ENCODE measurements at regions not wholly inside any gene's neighbourhood (a gene's known extent, or its start where the extent isn't known, plus 50 kb on each side); places are given as distances from the start of the nearest gene placed in this dataset.

DNA sequence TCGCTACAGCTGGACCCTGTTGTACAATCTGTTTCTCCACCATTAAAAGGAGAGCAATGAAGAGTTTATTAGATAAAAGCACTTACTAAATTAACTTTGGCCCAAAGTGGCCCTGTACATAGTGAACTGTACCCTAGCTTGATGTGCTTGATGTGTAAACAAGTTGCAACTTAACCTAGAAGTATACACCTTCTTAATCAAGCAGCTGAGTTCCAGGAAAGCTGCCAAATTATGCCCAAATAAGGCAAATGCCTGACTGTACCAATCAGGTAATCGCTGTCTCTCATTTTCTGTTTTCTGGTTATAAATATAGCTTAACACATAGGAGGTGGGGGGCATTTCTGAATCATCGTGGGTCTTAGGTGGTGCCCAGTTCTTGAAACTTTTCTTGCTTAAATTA lies 704.8 kb upstream of the CBLB start:
- Histone ChIP-seq H3K36me3 (ENCODE audit: insufficient read depth, insufficient read length, low read length) (no peaks in the 10 kb centered on the region), H3K4me1 (ENCODE audit: insufficient read depth, insufficient read length) (no peaks in the 10 kb centered on the region)
- no peak for TF ChIP-seq YY1 (IDR thresholded peaks at IDR 0.05; ENCODE audit: insufficient read depth, insufficient read length)
- TF ChIP-seq SUZ12 (IDR thresholded peaks at IDR 0.05; ENCODE audit: extremely low read depth, insufficient read depth, insufficient read length) = no peak
- no peak for TF ChIP-seq ZNF274 (IDR thresholded peaks at IDR 0.05; ENCODE audit: low read depth, low read length)

GRCh38 chr3:106575029-106575428 lies 706.2 kb upstream of the CBLB start:
- H3K9ac ChIP-seq (ENCODE audit: insufficient read length, low read depth) = no peak overlapping the region
- no peak for DNase-seq (ENCODE audit: low read depth, low spot score)
- no peaks in the 10 kb centered on the region for H3K9me3 ChIP-seq (ENCODE audit: insufficient read depth, low read length)
- TF ChIP-seq SUZ12 (IDR thresholded peaks at IDR 0.05; ENCODE audit: extremely low read depth, insufficient read depth, insufficient read length) = no peak
- no peak for TF ChIP-seq ZNF274 (IDR thresholded peaks at IDR 0.05; ENCODE audit: low read depth, low read length)
- no peak for TF ChIP-seq YY1 (IDR thresholded peaks at IDR 0.05; ENCODE audit: insufficient read depth, insufficient read length)
- no peaks in the 10 kb centered on the region for H3K36me3 ChIP-seq (ENCODE audit: insufficient read depth, insufficient read length, low read length)
- H3K4me1 ChIP-seq (ENCODE audit: insufficient read depth, insufficient read length) = no peaks in the 10 kb centered on the region
- no peaks in the 10 kb centered on the region for H3K27me3 ChIP-seq (ENCODE audit: insufficient read depth, insufficient read length)
- H3K4me3 ChIP-seq (ENCODE audit: insufficient read length, low read depth) = no peak overlapping the region

More for the DNA sequence above, 704.8 kb upstream of the CBLB start:
- no peak for DNase-seq (ENCODE audit: low read depth, low spot score)
- Histone ChIP-seq H3K27me3 (ENCODE audit: insufficient read depth, insufficient read length) (no peaks in the 10 kb centered on the region), H3K9me3 (ENCODE audit: insufficient read depth, low read length) (no peaks in the 10 kb centered on the region), H3K9ac (ENCODE audit: insufficient read length, low read depth) (no peak overlapping the region), H3K4me3 (ENCODE audit: insufficient read length, low read depth) (no peak overlapping the region)

DNA sequence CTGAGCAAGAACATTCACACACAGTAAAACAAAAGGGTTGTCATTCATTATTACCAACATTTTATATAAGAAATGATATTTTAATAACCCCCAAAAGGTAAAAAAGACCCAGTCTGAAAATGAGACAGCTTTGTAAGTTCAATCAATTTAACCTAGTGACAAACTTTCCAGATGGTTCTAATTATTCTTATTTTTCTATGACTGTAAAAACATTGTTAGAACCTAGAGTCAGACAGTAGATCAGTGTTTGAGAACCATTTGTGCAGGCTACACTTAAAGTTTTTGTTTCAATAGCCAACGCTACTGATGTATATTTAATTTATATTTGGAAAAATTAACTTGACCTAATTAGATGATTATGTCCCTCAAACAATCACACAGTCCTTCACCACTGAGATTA lies 708.4 kb upstream of the CBLB start:
- no peaks in the 10 kb centered on the region for H3K27me3 ChIP-seq (ENCODE audit: insufficient read depth, insufficient read length)
- no peaks in the 10 kb centered on the region for H3K9me3 ChIP-seq (ENCODE audit: insufficient read depth, low read length)
- DNase-seq (ENCODE audit: low read depth, low spot score) = no peak
- no peaks in the 10 kb centered on the region for H3K36me3 ChIP-seq (ENCODE audit: insufficient read depth, insufficient read length, low read length)
- no peaks in the 10 kb centered on the region for H3K4me1 ChIP-seq (ENCODE audit: insufficient read depth, insufficient read length)
- no peak for TF ChIP-seq SUZ12 (IDR thresholded peaks at IDR 0.05; ENCODE audit: extremely low read depth, insufficient read depth, insufficient read length)
- no peak for TF ChIP-seq YY1 (IDR thresholded peaks at IDR 0.05; ENCODE audit: insufficient read depth, insufficient read length)
- TF ChIP-seq ZNF274 (IDR thresholded peaks at IDR 0.05; ENCODE audit: low read depth, low read length) = no peak
- H3K4me3 ChIP-seq (ENCODE audit: insufficient read length, low read depth) = no peak overlapping the region
- H3K9ac ChIP-seq (ENCODE audit: insufficient read length, low read depth) = no peak overlapping the region

DNA sequence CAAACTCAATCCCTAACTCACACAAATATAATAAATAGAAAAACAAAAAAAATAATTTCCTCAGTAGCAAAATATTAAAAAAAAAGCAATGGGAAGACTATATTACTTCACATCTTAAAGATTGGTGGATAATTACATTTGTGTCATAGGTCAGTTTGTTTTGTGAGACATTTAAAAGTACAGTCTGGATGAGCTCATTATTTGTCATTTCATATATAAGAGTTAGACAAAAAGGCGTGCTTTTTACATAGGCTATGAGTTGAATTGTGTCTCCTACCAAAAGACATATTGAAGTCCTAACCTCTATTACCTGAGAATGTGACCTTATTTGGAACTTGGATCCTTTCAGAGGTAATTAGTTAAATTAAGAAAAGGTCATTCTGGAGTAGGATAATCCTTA lies 710.1 kb upstream of the CBLB start:
- Histone ChIP-seq H3K4me1 (ENCODE audit: insufficient read depth, insufficient read length) (no peaks in the 10 kb centered on the region), H3K9me3 (ENCODE audit: insufficient read depth, low read length) (no peaks in the 10 kb centered on the region), H3K4me3 (ENCODE audit: insufficient read length, low read depth) (no peak overlapping the region), H3K36me3 (ENCODE audit: insufficient read depth, insufficient read length, low read length) (no peaks in the 10 kb centered on the region), H3K27me3 (ENCODE audit: insufficient read depth, insufficient read length) (no peaks in the 10 kb centered on the region), H3K9ac (ENCODE audit: insufficient read length, low read depth) (no peak overlapping the region)
- no peak for TF ChIP-seq YY1 (IDR thresholded peaks at IDR 0.05; ENCODE audit: insufficient read depth, insufficient read length)
- no peak for TF ChIP-seq SUZ12 (IDR thresholded peaks at IDR 0.05; ENCODE audit: extremely low read depth, insufficient read depth, insufficient read length)
- no peak for TF ChIP-seq ZNF274 (IDR thresholded peaks at IDR 0.05; ENCODE audit: low read depth, low read length)
- no peak for DNase-seq (ENCODE audit: low read depth, low spot score)

DNA sequence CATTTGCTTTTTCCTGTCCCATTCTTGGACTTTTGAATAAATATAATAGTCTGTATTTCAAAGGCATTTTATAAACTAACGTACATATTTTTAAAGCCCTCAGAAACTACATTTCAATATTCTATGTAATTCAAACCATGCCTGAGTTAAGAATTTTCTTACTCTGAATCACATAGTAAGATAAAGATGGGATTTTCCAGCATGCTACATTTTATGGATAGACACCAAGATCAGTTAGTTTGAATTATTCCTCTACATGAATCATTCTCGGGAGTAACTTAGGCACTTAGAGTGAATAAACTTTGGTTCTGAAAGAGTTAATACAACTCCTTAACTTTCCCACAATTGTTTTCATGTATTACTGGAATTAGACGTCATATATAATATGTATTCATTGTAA lies 713.3 kb upstream of the CBLB start:
- DNase-seq (ENCODE audit: low read depth, low spot score) = no peak
- H3K4me3 ChIP-seq (ENCODE audit: insufficient read length, low read depth) = no peak overlapping the region
- no peaks in the 10 kb centered on the region for H3K36me3 ChIP-seq (ENCODE audit: insufficient read depth, insufficient read length, low read length)
- H3K4me1 ChIP-seq (ENCODE audit: insufficient read depth, insufficient read length) = no peaks in the 10 kb centered on the region
- TF ChIP-seq YY1 (IDR thresholded peaks at IDR 0.05; ENCODE audit: insufficient read depth, insufficient read length) (no peak), ZNF274 (IDR thresholded peaks at IDR 0.05; ENCODE audit: low read depth, low read length) (no peak)
- H3K27me3 ChIP-seq (ENCODE audit: insufficient read depth, insufficient read length) = no peaks in the 10 kb centered on the region
- no peaks in the 10 kb centered on the region for H3K9me3 ChIP-seq (ENCODE audit: insufficient read depth, low read length)
- no peak overlapping the region for H3K9ac ChIP-seq (ENCODE audit: insufficient read length, low read depth)

- TF ChIP-seq ZNF274 (IDR thresholded peaks at IDR 0.05; ENCODE audit: low read depth, low read length) (no peak), SUZ12 (IDR thresholded peaks at IDR 0.05; ENCODE audit: extremely low read depth, insufficient read depth, insufficient read length) (no peak)
- Histone ChIP-seq H3K36me3 (ENCODE audit: insufficient read depth, insufficient read length, low read length) (no peaks in the 10 kb centered on the region), H3K27me3 (ENCODE audit: insufficient read depth, insufficient read length) (no peaks in the 10 kb centered on the region), H3K4me3 (ENCODE audit: insufficient read length, low read depth) (no peak overlapping the region), H3K9ac (ENCODE audit: insufficient read length, low read depth) (no peak overlapping the region), H3K9me3 (ENCODE audit: insufficient read depth, low read length) (no peaks in the 10 kb centered on the region), H3K4me1 (ENCODE audit: insufficient read depth, insufficient read length) (no peaks in the 10 kb centered on the region)
- DNase-seq (ENCODE audit: low read depth, low spot score) = no peak
Observed at GRCh38 chr3:106587551-106587950, 718.7 kb upstream of the CBLB start.

DNA sequence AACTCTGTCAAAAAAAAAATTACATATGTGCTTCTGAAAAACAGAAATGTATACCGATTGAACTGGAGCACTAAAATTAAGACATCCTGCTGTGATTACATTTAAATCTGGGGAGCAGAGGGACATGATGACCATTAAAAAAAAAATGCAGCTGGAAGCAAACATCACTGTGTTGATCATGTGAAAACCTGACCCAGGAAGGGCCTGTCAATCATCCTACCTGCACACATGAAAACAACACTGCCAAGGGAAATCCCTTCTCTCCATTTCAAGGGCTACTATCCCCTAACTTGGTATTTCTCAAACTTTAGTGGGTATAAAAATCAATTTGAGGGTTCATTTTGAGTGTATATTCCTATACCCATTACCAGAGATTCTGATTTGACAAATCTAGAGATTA lies 719.9 kb upstream of the CBLB start:
- no peaks in the 10 kb centered on the region for H3K9me3 ChIP-seq (ENCODE audit: insufficient read depth, low read length)
- H3K27me3 ChIP-seq (ENCODE audit: insufficient read depth, insufficient read length) = no peaks in the 10 kb centered on the region
- H3K36me3 ChIP-seq (ENCODE audit: insufficient read depth, insufficient read length, low read length) = no peaks in the 10 kb centered on the region
- H3K9ac ChIP-seq (ENCODE audit: insufficient read length, low read depth) = no peak overlapping the region
- TF ChIP-seq YY1 (IDR thresholded peaks at IDR 0.05; ENCODE audit: insufficient read depth, insufficient read length) (no peak), ZNF274 (IDR thresholded peaks at IDR 0.05; ENCODE audit: low read depth, low read length) (no peak), SUZ12 (IDR thresholded peaks at IDR 0.05; ENCODE audit: extremely low read depth, insufficient read depth, insufficient read length) (no peak)
- no peak for DNase-seq (ENCODE audit: low read depth, low spot score)
- no peak overlapping the region for H3K4me3 ChIP-seq (ENCODE audit: insufficient read length, low read depth)
- H3K4me1 ChIP-seq (ENCODE audit: insufficient read depth, insufficient read length) = no peaks in the 10 kb centered on the region
